ENCODE measurements at regions not wholly inside any gene's neighbourhood (a gene's known extent, or its start where the extent isn't known, plus 50 kb on each side); places are given as distances from the start of the nearest gene placed in this dataset.

GRCh38 chr2:16111838-16112210 lies 171.5 kb downstream of the MYCN start:
- TF ChIP-seq FOXP2 (optimal IDR thresholded peaks at IDR 0.05; ENCODE audit: borderline replicate concordance, extremely low read depth, extremely low read length, insufficient read depth) = no peak
- no peak for TF ChIP-seq POLR2AphosphoS5 (IDR thresholded peaks at IDR 0.05; ENCODE audit: low read depth, low read length)
- no peak for TF ChIP-seq SIN3A (IDR thresholded peaks at IDR 0.05; ENCODE audit: borderline replicate concordance, insufficient read depth, low read length)
- TF ChIP-seq TAF1 (IDR thresholded peaks at IDR 0.05; ENCODE audit: borderline replicate concordance, insufficient read depth, low read length) = no peak
- no peak for TF ChIP-seq REST (IDR thresholded peaks at IDR 0.05; ENCODE audit: insufficient read depth in 1 of 2, low read depth in 2 of 2, low read length in 2 of 2)

- TF ChIP-seq FOXP2 (optimal IDR thresholded peaks at IDR 0.05; ENCODE audit: borderline replicate concordance, extremely low read depth, extremely low read length, insufficient read depth) = no peak
- TF ChIP-seq REST (IDR thresholded peaks at IDR 0.05; ENCODE audit: insufficient read depth in 1 of 2, low read depth in 2 of 2, low read length in 2 of 2) = no peak
- no peak for TF ChIP-seq POLR2AphosphoS5 (IDR thresholded peaks at IDR 0.05; ENCODE audit: low read depth, low read length)
- no peak for TF ChIP-seq TAF1 (IDR thresholded peaks at IDR 0.05; ENCODE audit: borderline replicate concordance, insufficient read depth, low read length)
- no peak for TF ChIP-seq SIN3A (IDR thresholded peaks at IDR 0.05; ENCODE audit: borderline replicate concordance, insufficient read depth, low read length)
These were observed 169.5 kb downstream of the MYCN start for GRCh38 chr2:16109821-16110310.

- TF ChIP-seq POLR2AphosphoS5 (IDR thresholded peaks at IDR 0.05; ENCODE audit: low read depth, low read length) (no peak), REST (IDR thresholded peaks at IDR 0.05; ENCODE audit: insufficient read depth in 1 of 2, low read depth in 2 of 2, low read length in 2 of 2) (no peak), SIN3A (IDR thresholded peaks at IDR 0.05; ENCODE audit: borderline replicate concordance, insufficient read depth, low read length) (no peak), FOXP2 (optimal IDR thresholded peaks at IDR 0.05; ENCODE audit: borderline replicate concordance, extremely low read depth, extremely low read length, insufficient read depth) (no peak), TAF1 (IDR thresholded peaks at IDR 0.05; ENCODE audit: borderline replicate concordance, insufficient read depth, low read length) (no peak)
These were observed 169.0 kb downstream of the MYCN start for GRCh38 chr2:16109368-16109820.

GRCh38 chr2:16107246-16107645 lies 166.9 kb downstream of the MYCN start:
- TF ChIP-seq SIN3A (IDR thresholded peaks at IDR 0.05; ENCODE audit: borderline replicate concordance, insufficient read depth, low read length) (no peak), REST (IDR thresholded peaks at IDR 0.05; ENCODE audit: insufficient read depth in 1 of 2, low read depth in 2 of 2, low read length in 2 of 2) (no peak), FOXP2 (optimal IDR thresholded peaks at IDR 0.05; ENCODE audit: borderline replicate concordance, extremely low read depth, extremely low read length, insufficient read depth) (no peak), TAF1 (IDR thresholded peaks at IDR 0.05; ENCODE audit: borderline replicate concordance, insufficient read depth, low read length) (no peak), POLR2AphosphoS5 (IDR thresholded peaks at IDR 0.05; ENCODE audit: low read depth, low read length) (no peak)

- no peak for TF ChIP-seq REST (IDR thresholded peaks at IDR 0.05; ENCODE audit: insufficient read depth in 1 of 2, low read depth in 2 of 2, low read length in 2 of 2)
- no peak for TF ChIP-seq FOXP2 (optimal IDR thresholded peaks at IDR 0.05; ENCODE audit: borderline replicate concordance, extremely low read depth, extremely low read length, insufficient read depth)
- TF ChIP-seq TAF1 (IDR thresholded peaks at IDR 0.05; ENCODE audit: borderline replicate concordance, insufficient read depth, low read length) = no peak
- TF ChIP-seq SIN3A (IDR thresholded peaks at IDR 0.05; ENCODE audit: borderline replicate concordance, insufficient read depth, low read length) = no peak
- TF ChIP-seq POLR2AphosphoS5 (IDR thresholded peaks at IDR 0.05; ENCODE audit: low read depth, low read length) = no peak
These were observed 166.3 kb downstream of the MYCN start for GRCh38 chr2:16106619-16107018.
